Osteocyte (in vitro differentiated cells): ENCODE measurements at regions not wholly inside any gene's neighbourhood (a gene's known extent, or its start where the extent isn't known, plus 50 kb on each side); places are given as distances from the start of the nearest gene placed in this dataset.

Experiments
- DNase-seq: peaks from one replicate; pipeline ENCODE4 v3.0.0; 2021; ENCODE audit warnings: mixed read lengths; ENCODE audit not compliant: unreplicated experiment; ENCODE audit errors: extremely low spot score
- H3K27ac Mint-ChIP-seq: one replicate; pipeline ENCODE4 v1.8.0; 2021; ENCODE audit warnings: mild to moderate bottlenecking, mixed read lengths; ENCODE audit not compliant: unreplicated experiment
- H3K27me3 Mint-ChIP-seq: one replicate; pipeline ENCODE4 v1.8.0; 2021; ENCODE audit warnings: mixed read lengths; ENCODE audit not compliant: unreplicated experiment
- H3K36me3 Mint-ChIP-seq: one replicate; pipeline ENCODE4 v1.8.0; 2021; ENCODE audit warnings: mixed read lengths; ENCODE audit not compliant: unreplicated experiment
- H3K4me1 Mint-ChIP-seq: one replicate; pipeline ENCODE4 v1.8.0; 2021; ENCODE audit warnings: mixed read lengths; ENCODE audit not compliant: unreplicated experiment
- H3K4me3 Mint-ChIP-seq: one replicate; pipeline ENCODE4 v1.8.0; 2021; ENCODE audit warnings: mild to moderate bottlenecking, moderate library complexity, mixed read lengths; ENCODE audit not compliant: unreplicated experiment
- H3K9me3 Mint-ChIP-seq: one replicate; pipeline ENCODE4 v1.8.0; 2021; ENCODE audit warnings: mixed read lengths; ENCODE audit not compliant: unreplicated experiment
- CTCF ChIP-seq: fragments of 200-600 bp; sonication (generic); IDR thresholded peaks from 2 replicates; pipeline ENCODE4 v1.5.0; 2021; ENCODE audit warnings: antibody characterized with exemption, mild to moderate bottlenecking, moderate library complexity

GRCh38 chr7:73977619-73978618 lies 50.1 kb upstream of the ELN start:
- no peak overlapping the region for H3K27ac Mint-ChIP-seq
- TF ChIP-seq CTCF: no peak
- no peaks in the 10 kb centered on the region for H3K9me3 Mint-ChIP-seq
- no peak overlapping the region for H3K4me3 Mint-ChIP-seq
- H3K36me3 Mint-ChIP-seq: no peaks in the 10 kb centered on the region
- peaks cover 16% of the 10 kb centered on the region for H3K27me3 Mint-ChIP-seq
- no peak for DNase-seq
- peaks cover 2% of the 10 kb centered on the region for H3K4me1 Mint-ChIP-seq
